HFF-Myc (cell line): ENCODE measurements at regions not wholly inside any gene's neighbourhood (a gene's known extent, or its start where the extent isn't known, plus 50 kb on each side); places are given as distances from the start of the nearest gene placed in this dataset.

ENCODE experiments used
- DNase-seq: peaks from one replicate; pipeline ENCODE4 v3.0.0-alpha.2; 2011; ENCODE audit warnings: low read depth; ENCODE audit errors: extremely low read depth
- H3K4me3 ChIP-seq: replicated peaks from 2 replicates; pipeline ENCODE4 v1.5.1; 2011; ENCODE audit warnings: low read depth, mild to moderate bottlenecking, control low read depth, low read length
- TF ChIP-seq, protein P1 (sequence below): IDR thresholded peaks from 2 replicates; pipeline ENCODE4 v1.5.1; 2012; ENCODE audit warnings: mild to moderate bottlenecking, low read depth, low read length, control low read depth; ENCODE audit errors: missing control alignments

DNA sequence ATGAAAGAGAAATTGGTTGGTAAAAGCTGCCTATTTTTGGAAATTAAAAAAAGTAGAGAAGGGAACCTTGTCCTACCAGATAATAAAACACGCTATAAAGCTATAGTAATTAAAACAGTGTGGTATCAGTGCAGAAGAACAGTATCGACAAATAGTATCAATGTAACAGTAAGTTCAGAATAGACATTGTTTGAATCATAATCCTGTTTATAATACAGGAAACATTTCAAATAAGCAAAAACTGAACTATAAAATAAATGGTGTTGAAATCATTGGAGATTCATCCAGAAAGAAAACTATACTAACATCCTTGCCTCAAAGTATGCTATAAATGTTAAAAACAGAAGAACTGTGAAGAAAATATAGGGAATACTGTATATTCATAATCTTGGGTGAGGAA lies 54.2 kb upstream of the NAP1L1 start:
- TF ChIP-seq, protein P1, sequence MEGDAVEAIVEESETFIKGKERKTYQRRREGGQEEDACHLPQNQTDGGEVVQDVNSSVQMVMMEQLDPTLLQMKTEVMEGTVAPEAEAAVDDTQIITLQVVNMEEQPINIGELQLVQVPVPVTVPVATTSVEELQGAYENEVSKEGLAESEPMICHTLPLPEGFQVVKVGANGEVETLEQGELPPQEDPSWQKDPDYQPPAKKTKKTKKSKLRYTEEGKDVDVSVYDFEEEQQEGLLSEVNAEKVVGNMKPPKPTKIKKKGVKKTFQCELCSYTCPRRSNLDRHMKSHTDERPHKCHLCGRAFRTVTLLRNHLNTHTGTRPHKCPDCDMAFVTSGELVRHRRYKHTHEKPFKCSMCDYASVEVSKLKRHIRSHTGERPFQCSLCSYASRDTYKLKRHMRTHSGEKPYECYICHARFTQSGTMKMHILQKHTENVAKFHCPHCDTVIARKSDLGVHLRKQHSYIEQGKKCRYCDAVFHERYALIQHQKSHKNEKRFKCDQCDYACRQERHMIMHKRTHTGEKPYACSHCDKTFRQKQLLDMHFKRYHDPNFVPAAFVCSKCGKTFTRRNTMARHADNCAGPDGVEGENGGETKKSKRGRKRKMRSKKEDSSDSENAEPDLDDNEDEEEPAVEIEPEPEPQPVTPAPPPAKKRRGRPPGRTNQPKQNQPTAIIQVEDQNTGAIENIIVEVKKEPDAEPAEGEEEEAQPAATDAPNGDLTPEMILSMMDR: no peak
- DNase-seq: no peak
- no peak overlapping the region for H3K4me3 ChIP-seq

DNA sequence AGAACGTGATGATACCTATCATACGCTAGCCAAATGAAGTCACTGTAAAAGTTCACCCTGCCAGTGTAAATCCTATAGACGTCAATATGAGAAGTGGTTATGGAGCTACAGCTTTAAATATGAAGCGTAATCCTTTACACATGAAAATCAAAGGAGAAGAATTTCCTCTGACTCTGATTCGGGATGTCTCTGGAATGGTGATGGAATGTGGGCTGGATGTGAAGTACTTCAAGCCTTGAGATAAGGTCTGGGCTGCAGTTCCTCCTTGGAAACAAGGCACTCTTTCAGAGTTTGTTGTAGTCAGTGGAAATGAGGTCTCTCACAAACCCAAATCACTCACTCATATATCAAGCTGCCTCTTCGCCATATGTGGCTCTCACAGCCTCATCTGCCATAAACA lies 53.1 kb upstream of the NAP1L1 start:
- no peak for DNase-seq
- TF ChIP-seq, protein P1: no peak
- no peak overlapping the region for H3K4me3 ChIP-seq

DNA sequence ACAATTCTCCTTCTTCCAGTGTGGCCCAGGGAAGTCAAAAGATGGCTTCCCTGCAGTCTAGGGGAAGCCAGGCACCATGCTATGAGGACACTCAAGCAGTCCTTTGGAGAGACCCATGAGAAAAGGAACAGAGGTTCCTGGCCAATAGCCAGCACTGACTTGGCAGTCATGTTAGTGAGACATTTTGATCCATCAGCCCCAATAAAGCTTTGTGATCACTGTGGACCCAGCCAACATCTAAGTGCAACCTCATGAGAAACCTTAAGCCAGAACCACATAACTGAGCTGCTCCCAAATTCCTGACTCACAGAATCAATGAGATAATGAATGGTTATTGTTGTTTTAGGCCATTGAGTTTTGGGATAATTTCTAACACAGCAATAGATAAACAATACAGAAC lies 51.0 kb upstream of the NAP1L1 start:
- no peak overlapping the region for H3K4me3 ChIP-seq
- no peak for DNase-seq
- TF ChIP-seq, protein P1: no peak
